ENCODE measurements at regions not wholly inside any gene's neighbourhood (a gene's known extent, or its start where the extent isn't known, plus 50 kb on each side); places are given as distances from the start of the nearest gene placed in this dataset.

DNA sequence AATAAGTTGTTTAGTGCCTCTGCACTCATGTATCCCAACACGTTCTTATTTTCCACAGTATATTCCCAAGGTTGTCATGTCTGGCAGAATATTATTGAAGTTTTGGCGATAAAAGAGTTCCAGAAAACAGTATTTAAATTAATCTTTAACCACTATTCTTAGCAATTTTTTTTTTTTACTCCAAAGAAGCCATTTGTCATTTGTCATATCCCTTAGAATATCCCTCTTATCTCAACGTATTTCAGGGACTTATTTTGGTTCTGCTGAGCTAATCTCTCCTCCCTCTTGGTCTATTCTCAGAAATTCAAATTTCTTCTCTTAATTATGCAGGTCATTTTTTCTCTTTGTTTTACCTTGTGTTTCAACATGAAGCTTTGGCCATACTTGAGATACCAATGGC lies 643.4 kb downstream of the ANKRD7 start:
- TF ChIP-seq, protein P1, sequence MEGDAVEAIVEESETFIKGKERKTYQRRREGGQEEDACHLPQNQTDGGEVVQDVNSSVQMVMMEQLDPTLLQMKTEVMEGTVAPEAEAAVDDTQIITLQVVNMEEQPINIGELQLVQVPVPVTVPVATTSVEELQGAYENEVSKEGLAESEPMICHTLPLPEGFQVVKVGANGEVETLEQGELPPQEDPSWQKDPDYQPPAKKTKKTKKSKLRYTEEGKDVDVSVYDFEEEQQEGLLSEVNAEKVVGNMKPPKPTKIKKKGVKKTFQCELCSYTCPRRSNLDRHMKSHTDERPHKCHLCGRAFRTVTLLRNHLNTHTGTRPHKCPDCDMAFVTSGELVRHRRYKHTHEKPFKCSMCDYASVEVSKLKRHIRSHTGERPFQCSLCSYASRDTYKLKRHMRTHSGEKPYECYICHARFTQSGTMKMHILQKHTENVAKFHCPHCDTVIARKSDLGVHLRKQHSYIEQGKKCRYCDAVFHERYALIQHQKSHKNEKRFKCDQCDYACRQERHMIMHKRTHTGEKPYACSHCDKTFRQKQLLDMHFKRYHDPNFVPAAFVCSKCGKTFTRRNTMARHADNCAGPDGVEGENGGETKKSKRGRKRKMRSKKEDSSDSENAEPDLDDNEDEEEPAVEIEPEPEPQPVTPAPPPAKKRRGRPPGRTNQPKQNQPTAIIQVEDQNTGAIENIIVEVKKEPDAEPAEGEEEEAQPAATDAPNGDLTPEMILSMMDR (IDR thresholded peaks at IDR 0.05; ENCODE audit: low read depth, low read length, poor library complexity, severe bottlenecking) = no peak
- no peak for TF ChIP-seq EZH2phosphoT487 (IDR thresholded peaks at IDR 0.05; ENCODE audit: borderline replicate concordance, low read length)

Data from DOHH2 (cell line).